Osteoblast (primary cell): ENCODE measurements at regions not wholly inside any gene's neighbourhood (a gene's known extent, or its start where the extent isn't known, plus 50 kb on each side); places are given as distances from the start of the nearest gene placed in this dataset.
"Not testable (repeated sequence)": the region's sequence is repeated elsewhere in the genome, so short reads cannot be mapped to it uniquely, and the experiment has no call there.

Experiments
- DNase-seq: peaks from one replicate; pipeline ENCODE4 v3.0.0; 2011; ENCODE audit warnings: low spot score, mixed read lengths; ENCODE audit not compliant: insufficient read length; ENCODE audit errors: missing footprints
- H2AFZ ChIP-seq: 2 replicates; pipeline ENCODE4 v1.6.0; 2011; ENCODE audit warnings: mild to moderate bottlenecking, low read length
- H3K27ac ChIP-seq: 2 replicates; pipeline ENCODE4 v1.5.1; 2011; ENCODE audit warnings: mild to moderate bottlenecking, low read depth, low read length, moderate library complexity
- H3K27me3 ChIP-seq: 2 replicates; pipeline ENCODE4 v1.6.0; 2012; ENCODE audit warnings: mild to moderate bottlenecking, control low read depth, inconsistent platforms, low read length, moderate library complexity; ENCODE audit not compliant: insufficient read depth
- H3K36me3 ChIP-seq: 2 replicates; pipeline ENCODE4 v1.5.1; 2011; ENCODE audit warnings: mild to moderate bottlenecking, low read length, control low read depth, moderate library complexity; ENCODE audit not compliant: insufficient read depth
- H3K4me1 ChIP-seq: 2 replicates; pipeline ENCODE4 v1.5.1; 2011; ENCODE audit warnings: mild to moderate bottlenecking, low read length, control low read depth, moderate library complexity; ENCODE audit not compliant: insufficient read depth
- H3K4me2 ChIP-seq: 2 replicates; pipeline ENCODE4 v1.6.0; 2011; ENCODE audit warnings: mild to moderate bottlenecking, low read length; ENCODE audit not compliant: insufficient read depth
- H3K4me3 ChIP-seq: fragments of 200-600 bp; sonication (generic); 3 replicates; pipeline ENCODE4 v1.5.1; 2012; ENCODE audit warnings: mild to moderate bottlenecking, low read length, inconsistent platforms; ENCODE audit not compliant: insufficient read depth
- H3K79me2 ChIP-seq: 2 replicates; pipeline ENCODE4 v1.6.0; 2012; ENCODE audit warnings: mild to moderate bottlenecking, low read length, control low read depth, inconsistent platforms; ENCODE audit not compliant: insufficient read depth
- H3K9me3 ChIP-seq: 2 replicates; pipeline ENCODE4 v1.5.1; 2011; ENCODE audit warnings: low read depth, low read length, control low read depth
- H4K20me1 ChIP-seq: 2 replicates; pipeline ENCODE4 v1.6.0; 2012; ENCODE audit warnings: mild to moderate bottlenecking, low read length, control low read depth; ENCODE audit not compliant: insufficient read depth
- CTCF ChIP-seq: IDR thresholded peaks from 2 replicates; pipeline ENCODE4 v1.5.1; 2011; ENCODE audit warnings: mild to moderate bottlenecking, low read depth, low read length, moderate library complexity; ENCODE audit errors: extremely low read depth

DNA sequence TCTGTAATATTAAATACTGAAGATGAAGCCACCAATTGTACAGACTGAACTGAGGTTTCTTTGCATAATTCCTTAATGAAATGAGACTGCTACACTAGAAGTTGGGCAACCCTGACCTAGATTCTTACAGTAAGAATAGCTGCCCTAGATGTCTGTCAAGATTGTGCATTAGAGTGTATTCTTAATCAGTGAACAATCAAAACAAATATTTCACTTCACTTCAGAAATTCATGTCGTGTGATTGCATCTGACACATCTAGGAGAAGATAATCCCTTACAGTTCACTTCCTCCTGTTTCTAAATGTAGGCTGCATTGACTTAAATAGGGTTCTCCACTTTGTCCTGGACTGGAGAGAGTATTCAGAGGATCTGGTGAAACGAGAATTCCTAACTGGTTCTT is 283.1 kb downstream of the HNRNPD start:
- Histone ChIP-seq H3K79me2 (no peaks in the 10 kb centered on the region), H3K9me3 (no peaks in the 10 kb centered on the region), H3K4me3 (no peak overlapping the region), H3K27me3 (no peaks in the 10 kb centered on the region), H3K4me2 (no peak overlapping the region), H3K4me1 (no peaks in the 10 kb centered on the region), H4K20me1 (no peaks in the 10 kb centered on the region), H2AFZ (no peak overlapping the region), H3K27ac (no peak overlapping the region), H3K36me3 (no peaks in the 10 kb centered on the region)
- TF ChIP-seq CTCF: no peak
- DNase-seq: no peak

- Histone ChIP-seq H3K4me3 (no peak overlapping the region), H2AFZ (no peak overlapping the region), H3K79me2 (no peaks in the 10 kb centered on the region), H3K27me3 (no peaks in the 10 kb centered on the region), H4K20me1 (no peaks in the 10 kb centered on the region), H3K27ac (no peak overlapping the region), H3K4me2 (no peak overlapping the region), H3K9me3 (no peaks in the 10 kb centered on the region), H3K36me3 (no peaks in the 10 kb centered on the region), H3K4me1 (no peaks in the 10 kb centered on the region)
- no peak for DNase-seq
- TF ChIP-seq CTCF: no peak
These were observed 289.0 kb downstream of the HNRNPD start for GRCh38 chr4:82084747-82085146.

DNA sequence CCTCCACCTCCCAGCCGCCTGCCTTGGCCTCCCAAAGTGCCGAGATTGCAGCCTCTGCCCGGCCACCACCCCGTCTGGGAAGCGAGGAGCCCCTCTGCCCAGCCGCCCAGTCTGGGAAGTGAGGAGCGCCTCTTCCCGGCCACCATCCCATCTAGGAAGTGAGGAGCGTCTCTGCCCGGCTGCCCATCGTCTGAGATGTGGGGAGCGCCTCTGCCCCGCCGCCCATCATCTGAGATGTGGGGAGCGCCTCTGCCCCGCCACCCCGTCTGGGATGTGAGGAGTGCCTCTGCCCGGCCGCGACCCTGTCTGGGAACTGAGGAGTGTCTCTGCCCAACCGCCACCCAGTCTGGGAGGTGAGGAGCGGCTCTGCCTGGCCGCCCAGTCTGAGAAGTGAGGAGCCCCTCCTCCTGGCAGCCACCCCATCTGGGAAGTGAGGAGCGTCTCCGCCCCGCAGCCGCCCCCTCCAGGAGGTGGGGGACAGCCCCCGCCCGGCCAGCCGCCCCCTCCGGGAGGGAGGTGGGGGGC is 296.3 kb downstream of the HNRNPD start:
- not testable (repeated sequence) for H3K27ac ChIP-seq, H3K9me3 ChIP-seq, H3K27me3 ChIP-seq

DNA sequence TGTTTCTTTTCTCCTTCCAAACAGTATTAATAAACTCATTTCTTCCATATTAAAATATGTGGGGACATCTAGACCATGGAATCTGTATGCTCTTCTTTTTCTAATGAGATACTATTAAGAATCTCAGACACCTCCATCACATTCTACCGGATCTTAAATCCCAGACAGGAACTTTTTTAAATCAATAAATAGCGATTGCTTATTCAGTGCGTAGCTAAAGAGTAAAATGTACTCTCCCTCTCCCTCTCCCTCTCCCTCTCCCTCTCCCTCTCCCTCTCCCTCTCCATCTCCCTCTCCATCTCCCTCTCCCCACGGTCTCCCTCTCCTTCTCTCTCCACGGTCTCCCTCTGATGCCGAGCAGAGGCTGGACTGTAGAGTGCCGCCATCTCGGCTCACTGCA is 297.0 kb downstream of the HNRNPD start:
- Histone ChIP-seq H3K4me1 (no peaks in the 10 kb centered on the region), H3K27me3 (no peaks in the 10 kb centered on the region), H3K4me3 (no peak overlapping the region), H3K4me2 (no peak overlapping the region), H3K36me3 (no peaks in the 10 kb centered on the region), H4K20me1 (no peaks in the 10 kb centered on the region), H3K79me2 (no peaks in the 10 kb centered on the region), H3K9me3 (no peaks in the 10 kb centered on the region), H3K27ac (no peak overlapping the region), H2AFZ (no peak overlapping the region)
- DNase-seq: no peak
- TF ChIP-seq CTCF: no peak

More for the DNA sequence above, 296.3 kb downstream of the HNRNPD start:
- H4K20me1 ChIP-seq, H3K79me2 ChIP-seq, DNase-seq, H3K36me3 ChIP-seq, H3K4me1 ChIP-seq, H3K4me2 ChIP-seq, H3K4me3 ChIP-seq, H2AFZ ChIP-seq: not testable (repeated sequence)
